ENCODE measurements at regions not wholly inside any gene's neighbourhood (a gene's known extent, or its start where the extent isn't known, plus 50 kb on each side); places are given as distances from the start of the nearest gene placed in this dataset.

DNA sequence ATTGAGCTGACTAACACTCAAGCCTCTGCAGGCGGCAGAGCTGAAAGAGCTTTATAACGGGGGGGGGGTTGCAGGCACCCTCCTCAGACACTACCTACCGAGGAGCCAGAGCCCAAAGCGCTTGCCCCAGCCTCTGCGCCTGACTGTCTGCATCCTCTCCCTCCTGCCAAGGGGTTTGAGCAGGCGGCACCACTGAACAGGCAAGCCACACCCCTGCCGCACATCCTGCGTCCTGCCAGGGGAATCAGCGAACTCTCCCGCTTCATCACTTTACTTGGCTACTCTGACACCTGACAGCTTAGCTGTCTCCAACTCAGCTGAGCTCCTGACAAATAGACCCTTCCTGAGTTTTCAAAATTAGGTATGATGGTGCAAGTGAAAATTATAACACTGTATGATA lies 432.6 kb upstream of the ANKRD30A start:
- TF ChIP-seq POLR2A (IDR thresholded peaks at IDR 0.05) (no peak), POLR2AphosphoS5 (IDR thresholded peaks at IDR 0.05) (no peak)
- TF ChIP-seq, protein P1, sequence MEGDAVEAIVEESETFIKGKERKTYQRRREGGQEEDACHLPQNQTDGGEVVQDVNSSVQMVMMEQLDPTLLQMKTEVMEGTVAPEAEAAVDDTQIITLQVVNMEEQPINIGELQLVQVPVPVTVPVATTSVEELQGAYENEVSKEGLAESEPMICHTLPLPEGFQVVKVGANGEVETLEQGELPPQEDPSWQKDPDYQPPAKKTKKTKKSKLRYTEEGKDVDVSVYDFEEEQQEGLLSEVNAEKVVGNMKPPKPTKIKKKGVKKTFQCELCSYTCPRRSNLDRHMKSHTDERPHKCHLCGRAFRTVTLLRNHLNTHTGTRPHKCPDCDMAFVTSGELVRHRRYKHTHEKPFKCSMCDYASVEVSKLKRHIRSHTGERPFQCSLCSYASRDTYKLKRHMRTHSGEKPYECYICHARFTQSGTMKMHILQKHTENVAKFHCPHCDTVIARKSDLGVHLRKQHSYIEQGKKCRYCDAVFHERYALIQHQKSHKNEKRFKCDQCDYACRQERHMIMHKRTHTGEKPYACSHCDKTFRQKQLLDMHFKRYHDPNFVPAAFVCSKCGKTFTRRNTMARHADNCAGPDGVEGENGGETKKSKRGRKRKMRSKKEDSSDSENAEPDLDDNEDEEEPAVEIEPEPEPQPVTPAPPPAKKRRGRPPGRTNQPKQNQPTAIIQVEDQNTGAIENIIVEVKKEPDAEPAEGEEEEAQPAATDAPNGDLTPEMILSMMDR (IDR thresholded peaks at IDR 0.05) = no peak
- DNase-seq (ENCODE audit: low spot score in 2 of 2) = no peak
- H3K4me1 ChIP-seq = no peaks in the 10 kb centered on the region
- H3K4me3 ChIP-seq = no peak overlapping the region
- H3K27ac ChIP-seq = no peak overlapping the region
- H3K9me3 ChIP-seq = no peaks in the 10 kb centered on the region
- intact Hi-C loops (cut with DNase I; ENCODE audit: low total_unique reads) = no loop called here
- H3K27me3 ChIP-seq = no peaks in the 10 kb centered on the region
- H3K36me3 ChIP-seq = no peaks in the 10 kb centered on the region

DNA sequence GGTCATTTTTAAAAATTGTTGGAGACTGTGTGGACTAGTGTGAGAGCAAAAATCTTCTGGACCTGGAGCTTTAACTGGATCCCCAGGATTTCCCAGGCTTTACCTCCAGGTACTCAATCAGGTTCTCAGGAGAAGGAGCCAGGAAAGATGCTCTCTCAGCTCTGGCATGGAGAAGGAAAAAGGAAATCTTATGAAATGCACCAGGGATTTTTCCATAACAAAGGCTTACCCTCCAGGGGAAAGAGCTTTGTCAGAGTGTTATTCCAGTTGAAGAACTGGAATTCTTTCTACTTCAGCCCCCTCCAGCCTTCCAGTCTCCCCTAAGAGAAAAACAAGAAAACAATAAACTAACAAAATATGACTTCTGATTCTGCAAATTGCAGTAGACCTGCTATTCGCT lies 436.7 kb upstream of the ANKRD30A start:
- H3K27ac ChIP-seq = no peak overlapping the region
- intact Hi-C loops (cut with DNase I; ENCODE audit: low total_unique reads) = no loop called here
- no peaks in the 10 kb centered on the region for H3K27me3 ChIP-seq
- no peak for DNase-seq (ENCODE audit: low spot score in 2 of 2)
- no peak overlapping the region for H3K4me3 ChIP-seq
- H3K4me1 ChIP-seq = no peaks in the 10 kb centered on the region
- no peak for TF ChIP-seq POLR2A (IDR thresholded peaks at IDR 0.05)
- no peaks in the 10 kb centered on the region for H3K9me3 ChIP-seq
- H3K36me3 ChIP-seq = no peaks in the 10 kb centered on the region

DNA sequence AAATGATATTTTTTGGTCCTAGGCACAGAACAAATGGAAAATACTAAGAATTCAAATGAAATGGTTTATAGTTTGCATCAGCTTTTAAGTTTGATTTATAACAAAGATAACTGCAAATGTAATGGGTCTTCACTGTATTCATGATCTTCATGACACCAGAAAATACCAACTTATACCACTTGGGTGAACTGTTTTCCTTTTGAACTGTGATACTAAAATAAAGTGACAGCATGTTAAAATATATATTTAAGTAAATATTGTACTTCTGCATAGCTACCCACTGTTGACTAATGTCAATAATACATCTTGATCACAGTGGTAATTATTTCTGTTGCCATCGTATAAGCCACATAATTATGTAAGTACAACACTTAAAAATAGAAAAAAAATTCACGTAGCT lies 442.0 kb upstream of the ANKRD30A start:
- H3K4me3 ChIP-seq = no peak overlapping the region
- TF ChIP-seq POLR2A (IDR thresholded peaks at IDR 0.05) (no peak), POLR2AphosphoS5 (IDR thresholded peaks at IDR 0.05) (no peak)
- TF ChIP-seq, protein P1 (IDR thresholded peaks at IDR 0.05) = no peak
- no peaks in the 10 kb centered on the region for H3K4me1 ChIP-seq
- DNase-seq (ENCODE audit: low spot score in 2 of 2) = no peak
- intact Hi-C loops (cut with DNase I; ENCODE audit: low total_unique reads) = no loop called here
- no peaks in the 10 kb centered on the region for H3K27me3 ChIP-seq
- H3K27ac ChIP-seq = no peak overlapping the region
- H3K9me3 ChIP-seq = no peaks in the 10 kb centered on the region
- no peaks in the 10 kb centered on the region for H3K36me3 ChIP-seq

DNA sequence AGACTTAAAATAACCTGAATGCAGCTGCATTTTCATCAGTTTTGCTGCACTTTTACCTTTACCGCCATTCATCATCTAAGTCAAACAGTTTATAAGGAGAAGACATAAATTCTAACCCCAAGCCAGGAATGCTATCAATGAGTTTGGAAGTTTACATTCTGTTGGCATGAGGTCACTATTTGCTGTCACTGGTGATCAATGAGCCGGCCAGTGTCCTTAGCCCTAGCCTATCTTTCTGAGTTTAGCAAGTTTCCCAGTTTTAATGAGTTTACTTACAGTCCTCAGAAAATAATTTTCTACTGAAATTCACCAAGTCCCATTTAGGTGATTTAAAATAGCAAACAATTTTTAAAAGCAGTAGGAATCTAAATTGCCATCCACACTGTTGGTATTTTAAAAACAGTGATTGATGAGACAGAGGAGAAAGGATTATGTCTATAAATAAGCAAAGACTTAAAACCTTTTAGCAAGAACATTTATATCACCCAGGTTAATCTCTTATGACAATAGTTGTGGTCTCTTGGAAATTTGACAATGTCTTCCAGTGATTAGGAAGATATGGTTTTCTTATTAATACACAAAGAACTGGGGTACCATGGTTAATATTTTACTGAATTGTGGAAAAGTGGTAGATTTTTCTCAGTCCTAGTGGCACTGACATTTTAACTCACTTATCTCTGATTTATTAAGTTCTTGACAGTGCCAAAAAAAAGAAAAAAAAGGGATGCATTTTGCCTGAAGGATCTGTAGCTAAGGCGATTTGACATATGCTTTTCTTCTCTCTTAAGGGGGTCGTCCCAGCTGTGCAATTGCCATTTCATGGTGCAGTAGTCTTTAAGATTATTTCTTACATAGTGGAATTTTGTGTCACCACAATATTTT lies 443.4 kb upstream of the ANKRD30A start:
- Histone ChIP-seq H3K27me3 (no peaks in the 10 kb centered on the region), H3K27ac (no peak overlapping the region), H3K4me1 (no peaks in the 10 kb centered on the region), H3K9me3 (no peaks in the 10 kb centered on the region), H3K36me3 (no peaks in the 10 kb centered on the region), H3K4me3 (no peak overlapping the region)
- intact Hi-C loops (cut with DNase I; ENCODE audit: low total_unique reads) = no loop called here
- TF ChIP-seq POLR2AphosphoS5 (IDR thresholded peaks at IDR 0.05) = no peak
- TF ChIP-seq POLR2A (IDR thresholded peaks at IDR 0.05) = no peak
- TF ChIP-seq, protein P1 (IDR thresholded peaks at IDR 0.05) = no peak
- no peak for DNase-seq (ENCODE audit: low spot score in 2 of 2)

DNA sequence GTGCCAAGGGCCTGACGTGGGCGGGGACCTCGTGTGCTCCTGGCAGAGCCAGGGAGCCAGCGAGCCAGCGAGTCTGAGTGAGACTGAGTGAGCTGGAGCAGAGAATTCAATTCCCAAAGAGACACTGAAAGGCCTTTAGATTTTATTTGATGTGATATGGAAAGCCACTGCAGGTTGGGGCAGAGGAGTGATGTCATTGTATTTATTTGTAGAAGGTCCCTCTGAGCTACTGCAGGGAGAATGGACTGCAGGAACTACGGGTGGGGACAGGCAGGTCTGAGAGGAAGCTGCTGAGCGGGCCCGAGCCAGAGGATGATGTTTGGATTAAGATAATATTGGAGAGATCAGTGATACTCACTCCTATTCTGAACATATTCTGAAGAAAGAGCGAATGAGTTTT lies 445.8 kb upstream of the ANKRD30A start:
- H3K9me3 ChIP-seq = no peaks in the 10 kb centered on the region
- intact Hi-C loops (cut with DNase I; ENCODE audit: low total_unique reads) = no loop called here

More for the DNA sequence above, 445.8 kb upstream of the ANKRD30A start:
- no peak overlapping the region for H3K27ac ChIP-seq
- TF ChIP-seq, protein P1 (IDR thresholded peaks at IDR 0.05) = no peak
- TF ChIP-seq POLR2A (IDR thresholded peaks at IDR 0.05) (no peak), POLR2AphosphoS5 (IDR thresholded peaks at IDR 0.05) (no peak)
- H3K4me1 ChIP-seq = no peaks in the 10 kb centered on the region
- H3K27me3 ChIP-seq = no peaks in the 10 kb centered on the region
- no peaks in the 10 kb centered on the region for H3K36me3 ChIP-seq
- no peak overlapping the region for H3K4me3 ChIP-seq
- DNase-seq (ENCODE audit: low spot score in 2 of 2) = no peak
